HG03108 (cell line): ENCODE measurements at regions not wholly inside any gene's neighbourhood (a gene's known extent, or its start where the extent isn't known, plus 50 kb on each side); places are given as distances from the start of the nearest gene placed in this dataset.

ENCODE experiments used
- ATAC-seq: cut with Tn5 transposase; IDR thresholded peaks from one replicate; pipeline ENCODE4 v1.9.1; 2021; ENCODE audit warnings: moderate library complexity; ENCODE audit not compliant: unreplicated experiment

GRCh38 chr5:164332349-164333196, 827.2 kb downstream of the MAT2B start:
- ATAC-seq: no peak

GRCh38 chr5:164335837-164336236, 830.4 kb downstream of the MAT2B start:
- ATAC-seq: no peak

DNA sequence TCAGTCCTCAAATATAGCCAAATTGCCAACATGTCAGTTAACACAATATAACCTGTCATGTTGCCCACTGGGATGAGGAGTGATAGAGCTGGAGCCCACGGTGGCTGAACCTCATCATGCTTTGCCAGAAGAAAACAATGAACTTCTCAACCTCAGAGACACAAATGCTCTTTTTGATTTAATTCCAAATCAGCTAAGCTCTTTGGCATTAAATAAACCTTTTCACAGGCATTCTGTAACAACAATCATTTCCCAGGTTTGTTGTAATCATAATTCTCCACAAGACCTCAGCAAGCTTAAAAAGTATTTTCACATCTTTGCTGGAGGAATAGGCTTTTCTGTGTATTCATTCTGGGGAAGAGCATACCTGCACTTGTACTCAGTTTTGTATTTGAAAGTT, 830.9 kb downstream of the MAT2B start:
- ATAC-seq: no peak

DNA sequence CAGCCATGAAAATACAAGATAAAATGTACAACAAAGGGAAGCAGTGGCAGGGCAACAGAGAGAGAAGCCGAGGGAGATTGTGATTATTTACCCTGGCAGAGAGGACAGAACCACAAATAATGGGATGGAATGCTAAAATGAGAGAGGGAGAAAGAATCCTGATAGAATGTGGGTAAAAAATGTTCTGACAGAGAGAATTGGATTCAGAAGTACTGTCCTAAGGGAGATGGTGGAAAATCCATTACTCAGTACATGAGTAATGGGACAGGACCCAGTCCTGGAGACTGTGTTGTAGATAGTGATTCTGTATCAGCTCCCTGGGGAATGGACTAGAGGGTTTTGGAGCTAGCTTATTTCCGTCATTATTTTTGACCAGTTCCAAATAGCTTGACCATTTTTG, 831.5 kb downstream of the MAT2B start:
- no peak for ATAC-seq

GRCh38 chr5:164341056-164341619, 835.7 kb downstream of the MAT2B start:
- no peak for ATAC-seq

- no peak for ATAC-seq
These were observed 839.9 kb downstream of the MAT2B start for GRCh38 chr5:164345173-164345849.

GRCh38 chr5:164345853-164346252, 840.4 kb downstream of the MAT2B start:
- no peak for ATAC-seq

DNA sequence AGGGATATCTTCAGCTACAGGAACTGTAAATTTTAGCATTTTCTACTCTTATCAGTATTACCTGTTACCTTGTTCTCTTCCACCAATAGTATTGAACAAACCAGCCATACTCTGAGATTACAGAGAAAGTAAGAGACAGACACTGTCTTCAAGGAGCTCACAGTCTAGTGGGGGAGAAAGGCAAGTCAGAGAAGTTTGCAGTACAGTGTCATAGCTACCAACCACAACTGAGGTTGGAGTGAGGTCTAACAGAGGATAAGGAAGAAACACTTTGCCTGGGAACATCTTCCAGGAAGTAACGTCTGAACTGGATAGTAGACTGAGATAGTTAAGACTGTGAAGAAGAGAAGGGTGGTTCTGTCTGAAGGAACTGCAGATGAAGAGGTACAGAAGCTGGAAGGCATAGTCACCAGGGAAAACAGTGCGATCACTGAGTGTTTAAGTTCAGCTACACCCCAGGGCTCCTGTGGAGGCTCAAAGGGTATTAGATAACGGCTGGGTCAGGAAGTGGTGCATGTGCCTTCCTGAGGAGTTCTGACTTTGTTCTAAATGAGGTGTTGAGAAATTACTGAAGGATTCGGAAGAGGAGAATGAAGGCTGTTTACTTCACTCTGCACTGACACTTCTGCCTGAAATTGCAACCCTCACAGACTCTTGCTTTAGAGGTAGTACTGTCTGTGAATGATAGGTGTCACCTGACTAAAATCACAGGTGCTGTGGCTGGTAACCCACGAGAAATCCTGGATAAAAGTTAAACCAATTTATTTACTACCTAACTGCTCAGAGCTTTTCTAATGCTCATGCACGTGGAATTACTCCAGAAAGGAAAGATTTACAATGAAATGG, 841.6 kb downstream of the MAT2B start:
- no peak for ATAC-seq

- no peak for ATAC-seq
These were observed 844.8 kb downstream of the MAT2B start for GRCh38 chr5:164350236-164350635.

DNA sequence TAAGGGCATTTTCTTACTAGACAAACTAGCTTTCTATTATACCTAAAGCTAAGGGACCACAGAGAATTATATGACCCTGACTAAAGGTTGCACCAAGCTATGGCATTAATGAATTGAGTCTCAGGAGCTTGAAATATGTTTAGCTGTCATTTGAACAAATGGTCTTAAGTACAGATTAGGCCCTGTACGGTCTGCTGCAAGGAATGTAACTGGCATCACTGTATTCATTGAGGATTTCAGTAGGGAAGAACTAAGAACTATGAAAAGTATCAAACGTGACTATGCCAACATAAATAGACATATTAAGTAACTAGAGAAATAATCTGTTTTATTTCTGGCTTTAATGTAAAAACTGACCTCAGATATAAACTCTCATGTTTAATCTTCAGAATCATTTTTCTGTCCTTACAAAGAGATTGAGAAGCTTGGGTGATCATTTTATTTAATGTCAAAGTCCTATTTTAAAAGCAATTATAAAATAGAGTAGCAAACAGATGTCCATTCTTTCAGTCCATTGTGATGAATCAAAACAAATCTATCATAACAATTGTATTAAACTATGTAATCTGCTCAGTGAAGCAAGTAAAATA, 845.9 kb downstream of the MAT2B start:
- ATAC-seq: no peak

GRCh38 chr5:164352695-164353094, 847.3 kb downstream of the MAT2B start:
- ATAC-seq: no peak

DNA sequence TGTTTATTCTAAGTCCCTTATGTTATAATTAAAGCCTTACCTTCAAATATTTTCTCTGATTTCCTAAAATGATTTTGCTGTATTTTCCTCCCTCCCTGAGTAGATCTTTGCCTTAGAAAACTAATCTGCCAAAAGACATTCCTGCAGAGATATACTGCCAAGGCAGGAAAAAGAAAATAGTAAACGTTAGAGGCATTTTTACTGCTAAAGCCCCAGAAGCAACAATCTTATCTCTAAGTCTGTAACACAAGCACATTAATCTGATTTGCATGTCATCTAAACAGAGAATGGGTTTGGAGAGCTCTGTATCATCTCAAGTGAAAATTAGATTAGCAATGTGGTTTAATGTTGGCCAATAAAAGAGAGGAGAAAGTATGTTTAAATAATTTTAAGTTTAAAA, 847.7 kb downstream of the MAT2B start:
- ATAC-seq: no peak

GRCh38 chr5:164354139-164354751, 848.8 kb downstream of the MAT2B start:
- ATAC-seq: no peak

- no peak for ATAC-seq
These were observed 849.9 kb downstream of the MAT2B start for GRCh38 chr5:164355267-164355830.

- no peak for ATAC-seq
These were observed 851.4 kb downstream of the MAT2B start for GRCh38 chr5:164356790-164357189.

GRCh38 chr5:164357395-164358033, 852.1 kb downstream of the MAT2B start:
- no peak for ATAC-seq

DNA sequence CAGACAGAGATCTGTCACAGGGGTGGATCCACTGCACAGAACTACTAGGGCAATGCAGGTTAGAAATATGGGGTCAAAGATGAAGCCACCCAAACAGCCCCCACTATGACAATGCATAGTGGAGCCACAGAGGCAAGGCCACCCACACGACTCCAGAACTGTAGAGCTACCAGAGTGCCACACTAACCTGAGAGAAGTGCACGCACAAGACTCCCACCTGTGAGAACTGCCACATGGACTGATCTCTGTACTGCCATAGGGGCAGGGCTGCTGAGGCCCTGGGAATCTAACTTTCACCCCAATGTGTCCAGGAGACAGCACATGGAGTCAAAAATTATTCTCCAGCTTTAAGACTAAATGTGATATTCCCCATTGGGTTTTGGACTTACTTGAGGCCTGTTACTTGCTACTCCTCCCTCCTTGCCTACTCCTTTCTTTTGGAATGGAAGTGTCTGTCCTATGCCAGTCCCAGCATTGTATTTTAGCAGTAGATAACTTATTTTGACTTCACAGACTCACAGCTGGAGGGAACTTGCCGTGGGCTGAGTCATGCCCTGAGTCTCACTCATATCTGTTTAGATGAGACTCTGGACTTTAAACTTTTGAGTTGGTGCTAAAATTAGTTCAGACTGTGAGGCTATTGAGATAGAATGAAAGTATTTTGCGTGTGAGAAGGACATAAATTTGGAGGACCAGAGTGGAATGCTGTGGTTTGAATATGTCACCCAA, 853.3 kb downstream of the MAT2B start:
- ATAC-seq: no peak

GRCh38 chr5:164359260-164360255, 854.1 kb downstream of the MAT2B start:
- ATAC-seq: no peak
